ENCODE measurements at regions not wholly inside any gene's neighbourhood (a gene's known extent, or its start where the extent isn't known, plus 50 kb on each side); places are given as distances from the start of the nearest gene placed in this dataset.

DNA sequence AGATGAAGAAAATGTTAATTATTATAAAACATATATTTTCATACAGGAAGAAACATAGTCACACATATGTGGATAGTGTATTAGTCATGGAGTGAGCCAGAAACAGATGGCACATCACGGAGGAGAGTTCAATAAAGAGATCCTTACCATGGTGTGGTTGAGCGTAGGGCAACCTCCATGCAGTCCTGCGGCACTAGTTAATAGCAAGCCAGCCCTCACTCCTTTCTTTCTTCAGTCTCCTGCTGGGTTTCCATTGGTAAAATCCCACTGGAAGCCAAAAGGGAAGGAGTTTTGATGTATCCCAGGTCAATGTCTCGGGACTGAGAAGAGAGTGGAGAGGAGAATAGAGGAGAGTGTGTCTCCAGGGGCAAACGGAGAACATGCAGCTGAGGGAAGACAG lies 328.1 kb downstream of the NR4A2 start:
- TF ChIP-seq NFYB (CRISPR knock-in tag; conservative IDR thresholded peaks at IDR 0.05; ENCODE audit: low read depth) (no peak), ZSCAN18 (CRISPR knock-in tag; IDR thresholded peaks at IDR 0.05) (no peak), ZNF416 (CRISPR knock-in tag; IDR thresholded peaks at IDR 0.05) (no peak)
- Mint-ChIP-seq H3K27ac (no peak overlapping the region), H3K4me3 (no peak overlapping the region), H3K36me3 (peaks cover 3% of the 10 kb centered on the region), H3K4me1 (peaks cover 8% of the 10 kb centered on the region), H3K27me3 (ENCODE audit: low read depth) (no peaks in the 10 kb centered on the region; the same call in 1 of the 2 replicates), H3K9me3 (peaks cover 3% of the 10 kb centered on the region)
- ChIA-PET POLR2A (no interaction called here), CTCF (interaction anchor here (0.7 kb wide), 1 partner anchor 632 kb away, joined by 3 read pairs; no protein-coding TSS in a partner anchor)
- DNase-seq (ENCODE audit: low spot score) (no peak), ATAC-seq (peak; percentile 66)

GRCh38 chr2:156003780-156004179 lies 328.7 kb downstream of the NR4A2 start:
- DNase-seq (ENCODE audit: low spot score) (no peak), ATAC-seq (no peak)
- no peak overlapping the region for H3K4me3 Mint-ChIP-seq
- no peaks in the 10 kb centered on the region for H3K36me3 Mint-ChIP-seq
- H3K4me1 Mint-ChIP-seq, result peaks cover 8% of the 10 kb centered on the region
- no peak for TF ChIP-seq ZBTB21 (CRISPR knock-in tag; IDR thresholded peaks at IDR 0.05; ENCODE audit: borderline replicate concordance)
- no peak for TF ChIP-seq IRF1 (CRISPR knock-in tag; IDR thresholded peaks at IDR 0.05)
- TF ChIP-seq JUN (CRISPR knock-in tag; IDR thresholded peaks at IDR 0.05), result no peak
- TF ChIP-seq, protein P1, sequence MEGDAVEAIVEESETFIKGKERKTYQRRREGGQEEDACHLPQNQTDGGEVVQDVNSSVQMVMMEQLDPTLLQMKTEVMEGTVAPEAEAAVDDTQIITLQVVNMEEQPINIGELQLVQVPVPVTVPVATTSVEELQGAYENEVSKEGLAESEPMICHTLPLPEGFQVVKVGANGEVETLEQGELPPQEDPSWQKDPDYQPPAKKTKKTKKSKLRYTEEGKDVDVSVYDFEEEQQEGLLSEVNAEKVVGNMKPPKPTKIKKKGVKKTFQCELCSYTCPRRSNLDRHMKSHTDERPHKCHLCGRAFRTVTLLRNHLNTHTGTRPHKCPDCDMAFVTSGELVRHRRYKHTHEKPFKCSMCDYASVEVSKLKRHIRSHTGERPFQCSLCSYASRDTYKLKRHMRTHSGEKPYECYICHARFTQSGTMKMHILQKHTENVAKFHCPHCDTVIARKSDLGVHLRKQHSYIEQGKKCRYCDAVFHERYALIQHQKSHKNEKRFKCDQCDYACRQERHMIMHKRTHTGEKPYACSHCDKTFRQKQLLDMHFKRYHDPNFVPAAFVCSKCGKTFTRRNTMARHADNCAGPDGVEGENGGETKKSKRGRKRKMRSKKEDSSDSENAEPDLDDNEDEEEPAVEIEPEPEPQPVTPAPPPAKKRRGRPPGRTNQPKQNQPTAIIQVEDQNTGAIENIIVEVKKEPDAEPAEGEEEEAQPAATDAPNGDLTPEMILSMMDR (IDR thresholded peaks at IDR 0.05), result no peak
- TF ChIP-seq, protein P2, sequence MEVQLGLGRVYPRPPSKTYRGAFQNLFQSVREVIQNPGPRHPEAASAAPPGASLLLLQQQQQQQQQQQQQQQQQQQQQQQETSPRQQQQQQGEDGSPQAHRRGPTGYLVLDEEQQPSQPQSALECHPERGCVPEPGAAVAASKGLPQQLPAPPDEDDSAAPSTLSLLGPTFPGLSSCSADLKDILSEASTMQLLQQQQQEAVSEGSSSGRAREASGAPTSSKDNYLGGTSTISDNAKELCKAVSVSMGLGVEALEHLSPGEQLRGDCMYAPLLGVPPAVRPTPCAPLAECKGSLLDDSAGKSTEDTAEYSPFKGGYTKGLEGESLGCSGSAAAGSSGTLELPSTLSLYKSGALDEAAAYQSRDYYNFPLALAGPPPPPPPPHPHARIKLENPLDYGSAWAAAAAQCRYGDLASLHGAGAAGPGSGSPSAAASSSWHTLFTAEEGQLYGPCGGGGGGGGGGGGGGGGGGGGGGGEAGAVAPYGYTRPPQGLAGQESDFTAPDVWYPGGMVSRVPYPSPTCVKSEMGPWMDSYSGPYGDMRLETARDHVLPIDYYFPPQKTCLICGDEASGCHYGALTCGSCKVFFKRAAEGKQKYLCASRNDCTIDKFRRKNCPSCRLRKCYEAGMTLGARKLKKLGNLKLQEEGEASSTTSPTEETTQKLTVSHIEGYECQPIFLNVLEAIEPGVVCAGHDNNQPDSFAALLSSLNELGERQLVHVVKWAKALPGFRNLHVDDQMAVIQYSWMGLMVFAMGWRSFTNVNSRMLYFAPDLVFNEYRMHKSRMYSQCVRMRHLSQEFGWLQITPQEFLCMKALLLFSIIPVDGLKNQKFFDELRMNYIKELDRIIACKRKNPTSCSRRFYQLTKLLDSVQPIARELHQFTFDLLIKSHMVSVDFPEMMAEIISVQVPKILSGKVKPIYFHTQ (CRISPR knock-in tag; IDR thresholded peaks at IDR 0.05), result no peak
- no peak for TF ChIP-seq ATF1 (CRISPR knock-in tag; IDR thresholded peaks at IDR 0.05)
- no peak for TF ChIP-seq SP1 (CRISPR knock-in tag; conservative IDR thresholded peaks at IDR 0.05)
- TF ChIP-seq FOXP1 (CRISPR knock-in tag; IDR thresholded peaks at IDR 0.05; ENCODE audit: borderline replicate concordance), result no peak
- TF ChIP-seq, protein P3, sequence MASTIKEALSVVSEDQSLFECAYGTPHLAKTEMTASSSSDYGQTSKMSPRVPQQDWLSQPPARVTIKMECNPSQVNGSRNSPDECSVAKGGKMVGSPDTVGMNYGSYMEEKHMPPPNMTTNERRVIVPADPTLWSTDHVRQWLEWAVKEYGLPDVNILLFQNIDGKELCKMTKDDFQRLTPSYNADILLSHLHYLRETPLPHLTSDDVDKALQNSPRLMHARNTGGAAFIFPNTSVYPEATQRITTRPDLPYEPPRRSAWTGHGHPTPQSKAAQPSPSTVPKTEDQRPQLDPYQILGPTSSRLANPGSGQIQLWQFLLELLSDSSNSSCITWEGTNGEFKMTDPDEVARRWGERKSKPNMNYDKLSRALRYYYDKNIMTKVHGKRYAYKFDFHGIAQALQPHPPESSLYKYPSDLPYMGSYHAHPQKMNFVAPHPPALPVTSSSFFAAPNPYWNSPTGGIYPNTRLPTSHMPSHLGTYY (CRISPR knock-in tag; IDR thresholded peaks at IDR 0.05), result no peak
- TF ChIP-seq ZNF138 (CRISPR knock-in tag; conservative IDR thresholded peaks at IDR 0.05), result no peak
- no peak for TF ChIP-seq JAZF1 (CRISPR knock-in tag; IDR thresholded peaks at IDR 0.05)
- no peak for TF ChIP-seq NR2C2 (CRISPR knock-in tag; IDR thresholded peaks at IDR 0.05)
- TF ChIP-seq CREB1 (CRISPR knock-in tag; IDR thresholded peaks at IDR 0.05), result no peak
- TF ChIP-seq SMAD4 (CRISPR knock-in tag; IDR thresholded peaks at IDR 0.05), result no peak
- TF ChIP-seq, protein P4, sequence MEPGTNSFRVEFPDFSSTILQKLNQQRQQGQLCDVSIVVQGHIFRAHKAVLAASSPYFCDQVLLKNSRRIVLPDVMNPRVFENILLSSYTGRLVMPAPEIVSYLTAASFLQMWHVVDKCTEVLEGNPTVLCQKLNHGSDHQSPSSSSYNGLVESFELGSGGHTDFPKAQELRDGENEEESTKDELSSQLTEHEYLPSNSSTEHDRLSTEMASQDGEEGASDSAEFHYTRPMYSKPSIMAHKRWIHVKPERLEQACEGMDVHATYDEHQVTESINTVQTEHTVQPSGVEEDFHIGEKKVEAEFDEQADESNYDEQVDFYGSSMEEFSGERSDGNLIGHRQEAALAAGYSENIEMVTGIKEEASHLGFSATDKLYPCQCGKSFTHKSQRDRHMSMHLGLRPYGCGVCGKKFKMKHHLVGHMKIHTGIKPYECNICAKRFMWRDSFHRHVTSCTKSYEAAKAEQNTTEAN (CRISPR knock-in tag; IDR thresholded peaks at IDR 0.05), result no peak
- TF ChIP-seq ZSCAN18 (CRISPR knock-in tag; IDR thresholded peaks at IDR 0.05), result no peak
- TF ChIP-seq NFYB (CRISPR knock-in tag; conservative IDR thresholded peaks at IDR 0.05; ENCODE audit: low read depth), result no peak
- TF ChIP-seq ELF4 (CRISPR knock-in tag; IDR thresholded peaks at IDR 0.05; ENCODE audit: low read depth), result no peak
- no peak for TF ChIP-seq ZMAT4 (CRISPR knock-in tag; IDR thresholded peaks at IDR 0.05)
- TF ChIP-seq ZNF671 (CRISPR knock-in tag; IDR thresholded peaks at IDR 0.05), result no peak
- H3K27me3 Mint-ChIP-seq (ENCODE audit: low read depth), result no peaks in the 10 kb centered on the region; the same call in 1 of the 2 replicates
- H3K27ac Mint-ChIP-seq, result no peak overlapping the region
- POLR2A ChIA-PET, result no interaction called here
- H3K9me3 Mint-ChIP-seq, result no peaks in the 10 kb centered on the region
- CTCF ChIA-PET, result interaction anchor here (0.7 kb wide), 1 partner anchor 631 kb away, joined by 3 read pairs; no protein-coding TSS in a partner anchor
